Muscle layer of colon (tissue), 2 donors: ENCODE measurements at regions not wholly inside any gene's neighbourhood (a gene's known extent, or its start where the extent isn't known, plus 50 kb on each side); places are given as distances from the start of the nearest gene placed in this dataset.

Source experiments
- H3K27ac ChIP-seq: one replicate; pipeline ENCODE4 v1.7.0; 2013; ENCODE audit warnings: low read depth, mild to moderate bottlenecking, low read length, moderate library complexity
- H3K27me3 ChIP-seq, 2 donors: one replicate each; pipeline ENCODE4 v1.7.0; 2013; ENCODE audit warnings: low read length in 2 of 2, mild to moderate bottlenecking in 2 of 2; ENCODE audit not compliant: insufficient read depth in 2 of 2, control insufficient read depth in 1 of 2
- H3K36me3 ChIP-seq: one replicate; pipeline ENCODE4 v1.7.0; 2013; ENCODE audit warnings: mild to moderate bottlenecking, low read length; ENCODE audit not compliant: insufficient read depth
- H3K4me1 ChIP-seq: one replicate; pipeline ENCODE4 v1.7.0; 2013; ENCODE audit warnings: mild to moderate bottlenecking, low read length; ENCODE audit not compliant: insufficient read depth
- H3K4me3 ChIP-seq, 2 donors: one replicate each; pipeline ENCODE4 v1.7.0; 2013; ENCODE audit warnings: low read length in 2 of 2, low read depth in 1 of 2, mild to moderate bottlenecking in 1 of 2, moderate library complexity in 1 of 2
- H3K9ac ChIP-seq: one replicate; pipeline ENCODE4 v1.7.0; 2013; ENCODE audit warnings: low read length
- H3K9me3 ChIP-seq: one replicate; pipeline ENCODE4 v1.7.0; 2013; ENCODE audit warnings: mild to moderate bottlenecking, low read length
- donor health status: abdominal sarcoma.
- donor health status: Adenocarcinoma of cecum.

GRCh38 chr21:16372586-16372985 is 642.8 kb downstream of the USP25 start:
- H3K9me3 ChIP-seq: no peaks in the 10 kb centered on the region
- no peak overlapping the region for H3K4me3 ChIP-seq
- H3K4me1 ChIP-seq: peaks cover 16% of the 10 kb centered on the region
- no peaks in the 10 kb centered on the region for H3K36me3 ChIP-seq
- no peak overlapping the region for H3K9ac ChIP-seq
- no peak overlapping the region for H3K27ac ChIP-seq
- no peaks in the 10 kb centered on the region for H3K27me3 ChIP-seq

- Histone ChIP-seq H3K9ac (no peak overlapping the region), H3K4me1 (peaks cover 32% of the 10 kb centered on the region), H3K9me3 (no peaks in the 10 kb centered on the region), H3K4me3 (no peak overlapping the region), H3K27me3 (no peaks in the 10 kb centered on the region), H3K27ac (no peak overlapping the region), H3K36me3 (no peaks in the 10 kb centered on the region)
These were observed 646.9 kb downstream of the USP25 start for GRCh38 chr21:16376673-16377072.

GRCh38 chr21:16377120-16377658 is 647.4 kb downstream of the USP25 start:
- Histone ChIP-seq H3K4me1 (peaks cover 32% of the 10 kb centered on the region), H3K9me3 (no peaks in the 10 kb centered on the region), H3K4me3 (no peak overlapping the region), H3K27me3 (no peaks in the 10 kb centered on the region), H3K36me3 (no peaks in the 10 kb centered on the region), H3K27ac (no peak overlapping the region), H3K9ac (no peak overlapping the region)

GRCh38 chr21:16377857-16378256 is 648.1 kb downstream of the USP25 start:
- Histone ChIP-seq H3K27ac (no peak overlapping the region), H3K9me3 (no peaks in the 10 kb centered on the region), H3K9ac (no peak overlapping the region), H3K4me1 (peaks cover 32% of the 10 kb centered on the region), H3K36me3 (no peaks in the 10 kb centered on the region), H3K4me3 (no peak overlapping the region), H3K27me3 (no peaks in the 10 kb centered on the region)

GRCh38 chr21:16378525-16378924 is 648.7 kb downstream of the USP25 start:
- Histone ChIP-seq H3K9me3 (no peaks in the 10 kb centered on the region), H3K9ac (no peak overlapping the region), H3K27me3 (no peaks in the 10 kb centered on the region), H3K36me3 (no peaks in the 10 kb centered on the region), H3K4me3 (no peak overlapping the region), H3K4me1 (peaks cover 32% of the 10 kb centered on the region), H3K27ac (no peak overlapping the region)

GRCh38 chr21:16388291-16388690 is 658.5 kb downstream of the USP25 start:
- Histone ChIP-seq H3K36me3 (no peaks in the 10 kb centered on the region), H3K9me3 (no peaks in the 10 kb centered on the region), H3K4me1 (no peaks in the 10 kb centered on the region), H3K9ac (no peak overlapping the region), H3K27me3 (no peaks in the 10 kb centered on the region), H3K4me3 (no peak overlapping the region), H3K27ac (no peak overlapping the region)

GRCh38 chr21:16388911-16389560 is 659.3 kb downstream of the USP25 start:
- Histone ChIP-seq H3K27ac (no peak overlapping the region), H3K4me3 (no peak overlapping the region), H3K27me3 (no peaks in the 10 kb centered on the region), H3K9ac (no peak overlapping the region), H3K4me1 (no peaks in the 10 kb centered on the region), H3K9me3 (no peaks in the 10 kb centered on the region), H3K36me3 (no peaks in the 10 kb centered on the region)

- Histone ChIP-seq H3K36me3 (no peaks in the 10 kb centered on the region), H3K4me3 (no peak overlapping the region), H3K27me3 (no peaks in the 10 kb centered on the region), H3K4me1 (no peaks in the 10 kb centered on the region), H3K9me3 (no peaks in the 10 kb centered on the region), H3K27ac (no peak overlapping the region), H3K9ac (no peak overlapping the region)
These were observed 659.9 kb downstream of the USP25 start for GRCh38 chr21:16389643-16390042.

GRCh38 chr21:16395285-16395684 is 665.5 kb downstream of the USP25 start:
- Histone ChIP-seq H3K36me3 (no peaks in the 10 kb centered on the region), H3K4me3 (no peak overlapping the region), H3K27me3 (no peaks in the 10 kb centered on the region), H3K9me3 (no peaks in the 10 kb centered on the region), H3K9ac (no peak overlapping the region), H3K4me1 (no peaks in the 10 kb centered on the region), H3K27ac (no peak overlapping the region)

GRCh38 chr21:16402752-16403151 is 673.0 kb downstream of the USP25 start:
- no peaks in the 10 kb centered on the region for H3K36me3 ChIP-seq
- H3K9ac ChIP-seq: no peak overlapping the region
- no peaks in the 10 kb centered on the region for H3K4me1 ChIP-seq
- no peak overlapping the region for H3K27ac ChIP-seq
- no peak overlapping the region for H3K4me3 ChIP-seq
- H3K9me3 ChIP-seq: no peaks in the 10 kb centered on the region
- no peaks in the 10 kb centered on the region for H3K27me3 ChIP-seq

- Histone ChIP-seq H3K9ac (no peak overlapping the region), H3K27ac (no peak overlapping the region), H3K36me3 (no peaks in the 10 kb centered on the region), H3K27me3 (no peaks in the 10 kb centered on the region), H3K4me3 (no peak overlapping the region), H3K4me1 (no peaks in the 10 kb centered on the region), H3K9me3 (no peaks in the 10 kb centered on the region)
These were observed 675.0 kb downstream of the USP25 start for GRCh38 chr21:16404776-16405175.

- no peak overlapping the region for H3K9ac ChIP-seq
- no peak overlapping the region for H3K4me3 ChIP-seq
- no peaks in the 10 kb centered on the region for H3K9me3 ChIP-seq
- H3K36me3 ChIP-seq: no peaks in the 10 kb centered on the region
- no peaks in the 10 kb centered on the region for H3K4me1 ChIP-seq
- H3K27me3 ChIP-seq: no peaks in the 10 kb centered on the region
- no peak overlapping the region for H3K27ac ChIP-seq
These were observed 676.6 kb downstream of the USP25 start for GRCh38 chr21:16406355-16406754.
